Muscle layer of duodenum (tissue), 2 donors: ENCODE measurements at regions not wholly inside any gene's neighbourhood (a gene's known extent, or its start where the extent isn't known, plus 50 kb on each side); places are given as distances from the start of the nearest gene placed in this dataset.
"Not testable (repeated sequence)": the region's sequence is repeated elsewhere in the genome, so short reads cannot be mapped to it uniquely, and the experiment has no call there.

Source experiments
- H3K27ac ChIP-seq: one replicate; pipeline ENCODE4 v1.7.0; 2013; ENCODE audit warnings: mild to moderate bottlenecking, low read length
- H3K27me3 ChIP-seq: one replicate; pipeline ENCODE4 v1.7.0; 2013; ENCODE audit warnings: low read depth, mild to moderate bottlenecking, control low read depth, low read length
- H3K36me3 ChIP-seq, 2 donors: one replicate each; pipeline ENCODE4 v1.7.0; 2013; ENCODE audit warnings: low read length in 2 of 2, control low read depth in 1 of 2, mild to moderate bottlenecking in 1 of 2; ENCODE audit not compliant: insufficient read depth in 2 of 2, control insufficient read depth in 1 of 2
- H3K4me1 ChIP-seq, 2 donors: one replicate each; pipeline ENCODE4 v1.7.0; 2013; ENCODE audit warnings: low read length in 2 of 2, mild to moderate bottlenecking in 2 of 2, control low read depth in 1 of 2, moderate library complexity in 1 of 2; ENCODE audit not compliant: insufficient read depth in 2 of 2, control insufficient read depth in 1 of 2
- H3K4me3 ChIP-seq, 2 donors: one replicate each; pipeline ENCODE4 v1.7.0; 2013; ENCODE audit warnings: low read length in 2 of 2, low read depth in 1 of 2, mild to moderate bottlenecking in 1 of 2
- H3K9me3 ChIP-seq, 2 donors: one replicate each; pipeline ENCODE4 v1.7.0; 2013; ENCODE audit warnings: low read length in 2 of 2, control low read depth in 1 of 2, mild to moderate bottlenecking in 1 of 2; ENCODE audit not compliant: control insufficient read depth in 1 of 2
- donor health status: healthy.

DNA sequence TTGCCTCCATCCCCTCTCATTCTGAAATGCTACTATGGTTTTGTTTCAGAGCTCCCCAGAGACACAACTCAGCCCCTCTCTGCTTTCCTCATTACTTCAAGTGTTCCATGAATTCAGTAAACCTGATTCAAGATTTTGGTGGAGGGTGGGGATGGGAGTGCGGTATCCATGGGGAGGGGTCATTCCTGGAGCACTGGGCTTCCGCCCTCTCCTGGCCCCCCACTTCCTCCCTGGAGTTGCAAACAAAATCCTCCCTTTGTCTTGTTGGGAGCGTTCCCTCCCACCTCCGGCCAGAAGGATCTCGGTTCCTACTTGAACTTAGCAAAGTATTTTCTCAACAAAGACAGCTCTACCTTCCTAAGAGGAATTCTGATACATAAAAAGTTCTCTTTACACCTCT lies 71.8 kb upstream of the LTA4H start:
- H3K27me3 ChIP-seq = no peaks in the 10 kb centered on the region
- no peaks in the 10 kb centered on the region for H3K4me1 ChIP-seq
- no peaks in the 10 kb centered on the region for H3K36me3 ChIP-seq
- no peaks in the 10 kb centered on the region for H3K9me3 ChIP-seq
- H3K4me3 ChIP-seq = no peak overlapping the region
- no peak overlapping the region for H3K27ac ChIP-seq

DNA sequence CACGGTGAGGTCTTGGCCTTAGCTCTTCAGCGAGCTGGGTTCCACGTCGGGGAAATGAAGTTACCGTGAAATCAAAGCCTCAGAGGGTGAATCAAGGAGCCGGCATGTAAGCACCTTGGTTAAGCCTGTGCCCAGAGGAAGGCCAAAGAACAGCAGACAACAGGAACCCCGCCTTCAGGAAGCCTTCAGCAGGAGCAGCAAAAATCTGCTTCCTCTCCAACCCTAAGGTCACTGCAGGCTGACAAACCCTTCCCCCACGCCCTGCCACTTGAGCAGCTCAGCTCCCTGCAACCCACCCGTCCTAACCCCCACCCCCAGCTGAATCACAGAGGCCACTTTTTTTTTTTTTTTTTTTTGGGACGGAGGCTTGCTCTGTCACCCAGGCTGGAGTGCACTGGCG lies 72.9 kb upstream of the LTA4H start:
- Histone ChIP-seq H3K36me3 (no peaks in the 10 kb centered on the region), H3K9me3 (no peaks in the 10 kb centered on the region), H3K27ac (no peak overlapping the region), H3K27me3 (no peaks in the 10 kb centered on the region), H3K4me1 (no peaks in the 10 kb centered on the region), H3K4me3 (no peak overlapping the region)

DNA sequence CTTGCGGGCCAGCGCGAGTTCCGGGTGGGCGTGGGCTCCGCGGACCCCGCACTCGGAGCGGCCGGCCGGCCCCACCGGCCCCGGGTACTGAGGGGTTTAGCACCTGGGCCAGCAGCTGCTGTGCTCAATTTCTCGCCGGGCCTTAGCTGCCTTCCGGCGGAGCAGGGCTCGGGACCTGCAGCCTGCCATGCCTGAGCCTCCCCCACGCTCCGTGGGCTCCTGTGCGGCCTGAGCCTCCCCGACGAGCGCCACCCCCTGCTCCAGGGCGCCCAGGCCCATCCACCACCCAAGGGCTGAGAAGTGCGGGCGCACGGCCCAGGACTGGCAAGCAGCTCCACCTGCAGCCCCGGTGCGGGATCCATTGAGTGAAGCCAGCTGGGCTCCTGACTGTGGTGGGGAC lies 73.6 kb upstream of the LTA4H start:
- not testable (repeated sequence) for H3K27me3 ChIP-seq, H3K4me3 ChIP-seq, H3K36me3 ChIP-seq, H3K27ac ChIP-seq, H3K4me1 ChIP-seq, H3K9me3 ChIP-seq

DNA sequence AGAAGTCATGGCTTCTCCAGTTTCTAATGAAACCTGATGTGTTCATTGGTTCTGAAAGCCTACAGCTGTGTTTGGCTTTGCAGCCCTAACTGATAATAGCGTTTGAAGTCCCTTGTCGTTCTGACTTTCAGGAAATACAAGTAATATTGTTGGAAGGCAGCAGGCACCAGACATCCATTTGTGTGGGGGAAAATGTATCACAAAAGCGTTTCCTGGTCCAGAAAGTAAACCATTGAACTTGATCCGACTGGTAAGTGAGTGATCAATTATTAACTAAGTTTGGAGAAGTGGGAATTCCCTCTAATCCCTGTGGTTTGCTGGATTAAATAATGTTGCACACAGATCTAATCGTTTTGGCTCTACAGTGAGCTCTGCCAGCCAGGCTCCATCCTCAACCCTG lies 77.3 kb upstream of the LTA4H start:
- H3K27ac ChIP-seq = no peak overlapping the region
- no peaks in the 10 kb centered on the region for H3K9me3 ChIP-seq
- no peaks in the 10 kb centered on the region for H3K36me3 ChIP-seq
- H3K27me3 ChIP-seq = no peaks in the 10 kb centered on the region
- H3K4me1 ChIP-seq = no peaks in the 10 kb centered on the region
- no peak overlapping the region for H3K4me3 ChIP-seq

DNA sequence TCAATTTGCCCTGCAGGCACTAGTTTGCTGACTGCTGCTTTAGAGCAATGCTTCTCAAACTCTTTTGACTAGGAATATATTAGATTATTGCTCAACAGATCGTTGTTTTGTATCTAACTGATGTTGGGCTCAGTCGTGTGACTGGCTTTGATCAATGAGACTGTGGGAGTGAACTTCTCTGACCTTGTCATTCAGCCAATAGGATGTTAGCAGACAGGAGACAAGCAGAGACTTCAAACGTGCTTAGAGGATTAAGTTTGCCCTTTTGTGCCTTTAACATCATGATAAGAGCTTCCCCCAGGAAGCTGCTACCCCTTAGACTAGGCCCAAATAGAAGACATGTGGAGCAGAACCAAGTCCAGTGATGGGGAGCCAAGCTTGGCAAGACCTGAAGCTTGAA lies 76.7 kb upstream of the ELK3 start:
- no peaks in the 10 kb centered on the region for H3K27me3 ChIP-seq
- H3K27ac ChIP-seq = no peak overlapping the region
- no peaks in the 10 kb centered on the region for H3K4me1 ChIP-seq
- H3K4me3 ChIP-seq = no peak overlapping the region
- H3K36me3 ChIP-seq = no peaks in the 10 kb centered on the region
- H3K9me3 ChIP-seq = no peaks in the 10 kb centered on the region

DNA sequence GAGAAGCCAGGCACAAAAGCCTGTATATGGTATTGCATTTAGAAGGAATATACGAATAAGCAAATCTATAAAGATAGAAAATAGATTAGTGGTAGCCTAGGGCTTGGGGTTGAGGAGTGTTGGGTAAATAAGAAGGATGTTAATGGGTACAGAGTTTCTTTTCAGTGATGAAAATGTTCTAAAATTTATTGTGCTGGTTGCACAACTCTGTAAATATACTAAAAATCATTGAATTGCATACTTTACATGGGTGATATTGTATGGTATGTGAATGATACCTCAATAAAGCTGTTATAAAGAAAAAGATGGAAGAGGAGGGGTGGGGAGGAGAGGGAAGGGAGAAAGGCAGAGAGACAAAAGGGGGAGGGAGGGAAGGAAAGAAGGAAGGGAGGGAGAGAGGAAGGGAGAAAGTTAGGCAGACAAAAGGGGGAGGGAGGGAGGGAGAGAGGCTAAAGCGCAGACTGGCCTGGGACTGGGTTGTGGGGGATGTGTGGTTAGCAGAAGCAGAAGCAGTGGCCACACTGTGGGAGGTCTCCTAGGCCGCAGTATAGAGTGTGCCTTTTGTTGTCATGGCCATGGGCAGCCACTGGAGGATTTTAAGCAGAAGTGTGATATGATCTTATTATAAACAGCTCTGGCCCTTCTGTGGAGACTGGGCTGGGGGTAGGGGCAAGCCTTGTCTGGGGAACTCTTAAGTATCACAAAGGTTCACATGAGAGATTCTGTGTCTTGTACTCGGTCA lies 73.6 kb upstream of the ELK3 start:
- Histone ChIP-seq H3K27me3 (no peaks in the 10 kb centered on the region), H3K36me3 (no peaks in the 10 kb centered on the region), H3K4me3 (no peak overlapping the region), H3K4me1 (no peaks in the 10 kb centered on the region), H3K9me3 (no peaks in the 10 kb centered on the region), H3K27ac (no peak overlapping the region)

DNA sequence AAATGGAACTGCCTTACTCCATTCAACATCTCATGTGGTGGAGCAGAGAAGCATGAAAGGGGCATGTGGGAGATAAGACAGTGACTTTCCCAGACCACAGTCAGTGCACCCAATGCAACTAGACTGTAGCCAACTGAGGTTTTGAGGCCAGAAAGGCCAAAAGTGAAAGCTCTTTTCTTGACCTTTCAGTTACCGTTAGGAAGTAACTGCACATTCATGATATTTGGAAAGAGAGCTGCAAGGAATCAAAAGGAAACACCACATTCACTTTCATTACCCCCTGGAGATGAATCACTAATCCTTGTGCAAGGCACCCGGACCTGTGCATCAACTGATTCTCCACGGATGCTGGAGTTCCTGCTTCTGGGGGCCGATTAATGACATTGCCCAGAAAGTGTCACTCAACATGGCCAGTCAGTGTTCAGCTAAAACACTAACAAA lies 72.9 kb upstream of the ELK3 start:
- H3K36me3 ChIP-seq = no peaks in the 10 kb centered on the region
- no peak overlapping the region for H3K4me3 ChIP-seq
- H3K9me3 ChIP-seq = no peaks in the 10 kb centered on the region
- H3K4me1 ChIP-seq = no peaks in the 10 kb centered on the region
- H3K27ac ChIP-seq = no peak overlapping the region
- H3K27me3 ChIP-seq = no peaks in the 10 kb centered on the region

DNA sequence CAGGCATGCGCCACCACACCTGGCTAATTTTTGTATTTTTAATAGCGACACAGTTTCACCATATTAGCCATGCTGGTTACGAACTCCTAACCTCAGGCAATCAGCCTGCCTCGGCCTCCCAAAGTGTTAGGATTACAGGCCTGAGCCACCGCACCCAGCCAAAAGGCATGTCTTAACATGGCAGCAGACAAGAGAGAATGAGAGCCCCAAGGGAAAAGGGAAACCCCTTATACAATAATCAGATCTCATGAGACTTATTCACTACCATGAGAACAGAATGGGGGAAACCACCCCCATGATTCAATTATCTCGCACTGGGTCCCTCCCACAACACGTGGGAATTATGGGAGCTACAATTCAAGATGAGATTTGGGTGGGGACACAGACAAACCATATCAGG lies 65.9 kb upstream of the ELK3 start:
- H3K4me1 ChIP-seq, H3K27me3 ChIP-seq, H3K36me3 ChIP-seq, H3K9me3 ChIP-seq, H3K4me3 ChIP-seq, H3K27ac ChIP-seq: not testable (repeated sequence)

DNA sequence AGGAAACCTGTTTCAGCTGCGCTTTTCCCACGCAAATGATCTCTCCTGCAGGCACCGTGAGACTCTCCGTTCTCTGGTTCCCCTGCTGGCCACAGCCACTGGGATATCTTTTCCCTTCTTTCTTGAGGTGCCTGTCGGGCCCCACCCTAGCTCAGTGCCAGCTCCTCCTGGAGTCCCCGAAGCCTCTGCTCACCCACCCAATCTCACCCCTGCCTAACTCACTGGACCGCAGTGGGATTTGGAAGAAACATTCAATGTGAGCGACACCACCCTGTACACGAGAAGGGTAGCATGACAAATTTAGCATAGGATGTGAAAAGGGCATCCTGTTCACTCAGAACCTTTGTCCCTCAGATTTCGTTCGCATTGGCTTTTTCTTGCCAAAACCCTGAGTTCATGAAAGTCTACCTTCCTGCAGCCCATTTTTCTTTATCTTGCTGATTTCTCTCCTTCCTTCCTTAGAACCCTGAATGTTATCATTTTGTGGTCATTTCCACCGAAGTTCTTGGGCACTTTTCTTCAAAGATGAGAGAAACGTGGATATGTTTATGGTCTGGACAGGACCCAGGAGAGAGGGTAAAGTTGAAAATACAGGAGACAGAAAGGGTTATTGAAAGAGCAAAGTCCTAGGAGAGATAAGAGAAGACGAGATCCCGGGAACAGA lies 63.6 kb upstream of the ELK3 start:
- Histone ChIP-seq H3K27me3 (no peaks in the 10 kb centered on the region), H3K4me3 (no peak overlapping the region), H3K36me3 (no peaks in the 10 kb centered on the region), H3K9me3 (no peaks in the 10 kb centered on the region), H3K27ac (no peak overlapping the region), H3K4me1 (no peaks in the 10 kb centered on the region)

DNA sequence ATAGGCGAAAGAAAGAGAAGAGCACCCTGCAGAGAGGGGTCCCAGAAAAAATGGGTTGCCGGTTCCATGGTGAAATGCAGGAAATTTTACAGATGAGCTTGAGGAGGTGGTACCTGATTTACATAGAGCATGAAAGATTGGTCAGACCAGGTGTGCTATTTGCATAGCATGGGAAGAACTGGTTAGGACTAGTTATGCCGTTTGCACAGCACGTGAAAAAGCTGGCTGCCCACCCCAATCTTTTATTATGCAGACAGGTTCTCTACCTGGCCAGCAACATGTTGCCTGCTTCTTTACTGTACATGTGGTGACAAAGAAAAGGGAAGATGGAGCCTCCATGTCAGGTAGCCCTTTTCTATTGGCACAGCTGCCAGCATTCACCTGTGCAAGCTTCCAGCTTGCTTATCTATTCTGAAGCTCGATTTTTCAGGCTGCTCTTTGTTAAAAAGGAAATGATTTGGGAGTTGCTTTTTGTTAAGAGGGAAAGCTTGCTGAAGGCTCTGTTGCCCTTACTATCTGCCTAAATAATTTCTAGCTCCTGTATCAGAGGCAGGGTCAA lies 62.9 kb upstream of the ELK3 start:
- Histone ChIP-seq H3K4me3 (no peak overlapping the region), H3K27ac (no peak overlapping the region), H3K4me1 (no peaks in the 10 kb centered on the region), H3K9me3 (no peaks in the 10 kb centered on the region), H3K27me3 (no peaks in the 10 kb centered on the region), H3K36me3 (no peaks in the 10 kb centered on the region)

DNA sequence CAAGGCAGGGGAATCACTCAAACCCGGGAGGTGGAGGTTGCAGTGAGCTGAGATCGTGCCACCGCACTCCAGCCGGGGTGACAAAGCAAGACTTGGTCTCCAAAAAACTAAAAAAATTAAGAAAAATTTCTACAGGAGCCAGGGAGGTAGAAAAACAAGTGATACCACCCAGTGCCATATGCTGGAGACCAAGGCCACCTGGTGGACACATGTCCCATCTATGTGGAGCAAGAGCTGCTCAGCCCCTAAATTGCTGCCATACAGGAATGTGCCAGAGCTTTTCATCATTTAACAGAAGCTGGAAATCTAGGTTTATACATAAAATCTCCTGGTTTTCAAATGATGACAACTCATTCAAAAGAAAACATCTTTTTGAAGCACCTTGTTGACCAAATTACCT lies 61.4 kb upstream of the ELK3 start:
- Histone ChIP-seq H3K4me1 (no peaks in the 10 kb centered on the region), H3K36me3 (no peaks in the 10 kb centered on the region), H3K27me3 (no peaks in the 10 kb centered on the region), H3K27ac (no peak overlapping the region), H3K9me3 (no peaks in the 10 kb centered on the region), H3K4me3 (no peak overlapping the region)

DNA sequence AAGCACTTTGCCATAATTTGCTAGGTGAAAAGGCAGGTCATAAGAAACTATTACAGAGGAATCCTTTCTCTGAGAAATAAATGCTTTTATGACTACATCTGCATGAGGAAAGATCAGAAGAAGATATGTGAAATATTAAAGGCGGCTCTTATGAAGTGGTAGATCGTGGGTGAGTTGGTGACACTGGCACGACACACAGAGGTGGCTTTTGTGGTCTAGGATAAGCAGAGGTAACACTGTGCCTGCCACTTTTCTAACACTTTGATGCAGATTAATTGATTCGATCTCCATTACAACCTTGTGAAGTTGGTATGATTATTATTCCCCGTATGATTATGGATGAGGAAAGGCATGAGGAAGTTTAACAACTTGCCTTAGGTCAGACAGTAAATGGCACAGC lies 60.0 kb upstream of the ELK3 start:
- Histone ChIP-seq H3K4me1 (no peaks in the 10 kb centered on the region), H3K4me3 (no peak overlapping the region), H3K36me3 (no peaks in the 10 kb centered on the region), H3K27ac (no peak overlapping the region), H3K27me3 (no peaks in the 10 kb centered on the region), H3K9me3 (no peaks in the 10 kb centered on the region)
